DMS153 (cell line): ENCODE measurements at regions not wholly inside any gene's neighbourhood (a gene's known extent, or its start where the extent isn't known, plus 50 kb on each side); places are given as distances from the start of the nearest gene placed in this dataset.
A peak's percentile ranks its signal among the peaks of the same experiment; 100 is the strongest.

Experiments
- DNase-seq: peaks from one replicate; lab custom pipeline; 2025; lab: John Stamatoyannopoulos, UW

GRCh38 chr11:18878211-18878610, 61.0 kb downstream of the MRGPRX1 start:
- DNase-seq = no peak

DNA sequence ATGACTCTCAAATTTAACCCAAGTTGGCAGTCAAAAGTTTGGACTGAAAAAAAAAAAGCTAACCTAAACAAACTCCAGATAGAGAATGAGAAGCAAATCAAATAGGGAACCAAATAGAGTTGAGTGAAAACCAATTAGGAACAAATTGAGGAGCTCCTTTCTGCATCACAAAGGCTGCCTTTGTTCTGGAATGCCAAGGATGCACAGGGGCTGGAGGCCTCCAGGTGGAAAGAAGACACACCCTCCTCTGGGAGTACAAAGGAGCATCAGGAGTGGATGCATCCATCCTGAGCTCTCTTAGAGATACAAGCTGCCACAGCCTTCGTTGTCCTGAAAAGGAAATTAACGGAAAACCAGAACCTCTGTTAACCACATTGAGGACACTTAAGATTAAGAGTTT, 73.3 kb downstream of the MRGPRX1 start:
- no peak for DNase-seq

GRCh38 chr11:18865261-18865660, 73.7 kb upstream of the PTPN5 start:
- no peak for DNase-seq

DNA sequence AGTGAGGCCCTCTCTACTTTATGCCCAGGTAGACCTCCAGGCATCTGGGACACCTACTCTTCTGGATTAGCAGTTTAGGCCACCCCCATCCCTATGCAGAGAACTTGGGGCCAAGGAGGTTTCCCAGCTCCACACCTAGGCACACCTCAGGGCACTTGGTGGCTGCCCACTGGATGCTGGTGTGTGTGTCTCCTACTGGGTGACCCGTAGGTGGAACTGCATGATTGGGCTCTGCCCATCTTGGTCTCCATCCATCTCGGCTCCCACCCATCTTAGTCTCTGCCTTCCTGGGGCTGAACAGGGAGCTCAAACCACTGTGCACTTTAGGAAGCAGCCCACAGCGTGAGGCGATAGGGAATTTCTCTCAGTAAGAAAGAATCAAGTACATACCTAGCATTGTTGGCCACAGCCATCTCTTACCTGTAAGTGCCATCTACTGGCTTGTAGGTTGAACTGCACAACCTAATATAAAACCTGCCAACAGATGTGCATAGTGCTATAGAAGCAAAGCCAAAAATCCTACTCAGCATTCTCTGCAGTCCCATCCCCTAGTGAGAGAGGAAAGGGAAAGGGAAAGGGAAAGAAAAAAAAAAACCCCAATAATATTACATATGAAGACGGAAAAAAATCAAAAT, 61.6 kb upstream of the PTPN5 start:
- peak; percentile 6 for DNase-seq

- DNase-seq = no peak
Measured at GRCh38 chr11:18849406-18849805, 57.8 kb upstream of the PTPN5 start.

GRCh38 chr11:18844753-18845367, 53.3 kb upstream of the PTPN5 start:
- peak; percentile 15 for DNase-seq
